CD4-positive, alpha-beta T cell treated with Interleukin-1 beta for 1 hour (primary cell): ENCODE measurements at regions not wholly inside any gene's neighbourhood (a gene's known extent, or its start where the extent isn't known, plus 50 kb on each side); places are given as distances from the start of the nearest gene placed in this dataset.
A peak's percentile ranks its signal among the peaks of the same experiment; 100 is the strongest.

Experiments used
- DNase-seq, 2 donors: peaks; one replicate each; pipeline ENCODE4 v3.0.0-alpha.2; 2020 to 2022

DNA sequence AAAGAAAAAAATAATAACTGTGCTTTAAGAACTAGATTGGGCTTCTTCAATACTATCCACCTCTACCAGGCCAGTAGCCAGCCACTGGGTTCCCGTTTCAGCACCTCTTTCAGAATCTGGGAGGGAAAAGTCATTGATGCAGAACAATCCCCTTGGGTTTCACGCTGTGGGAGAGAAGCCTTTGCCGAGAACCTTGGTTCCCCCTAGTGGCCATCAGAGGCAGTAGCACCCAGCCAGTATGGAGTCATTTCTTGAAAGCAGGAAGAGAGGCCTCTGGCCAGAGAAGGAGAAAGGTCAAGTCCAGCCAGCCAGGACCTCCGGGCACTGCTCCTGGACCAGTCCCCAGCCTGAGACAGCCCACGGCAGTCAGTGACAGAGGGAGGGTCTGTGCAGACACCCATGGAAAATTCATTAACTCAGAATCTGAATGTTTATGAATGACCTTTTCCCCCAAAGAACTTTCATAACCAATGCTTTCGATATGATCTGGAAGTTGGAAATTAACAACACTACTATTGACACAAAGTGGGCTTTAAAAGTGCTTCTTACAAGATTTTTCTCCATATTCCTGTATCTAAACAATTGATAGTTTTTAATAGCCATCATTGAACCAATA, 51.2 kb upstream of the CDH5 start:
- DNase-seq = peak; percentile 43 to 55

DNA sequence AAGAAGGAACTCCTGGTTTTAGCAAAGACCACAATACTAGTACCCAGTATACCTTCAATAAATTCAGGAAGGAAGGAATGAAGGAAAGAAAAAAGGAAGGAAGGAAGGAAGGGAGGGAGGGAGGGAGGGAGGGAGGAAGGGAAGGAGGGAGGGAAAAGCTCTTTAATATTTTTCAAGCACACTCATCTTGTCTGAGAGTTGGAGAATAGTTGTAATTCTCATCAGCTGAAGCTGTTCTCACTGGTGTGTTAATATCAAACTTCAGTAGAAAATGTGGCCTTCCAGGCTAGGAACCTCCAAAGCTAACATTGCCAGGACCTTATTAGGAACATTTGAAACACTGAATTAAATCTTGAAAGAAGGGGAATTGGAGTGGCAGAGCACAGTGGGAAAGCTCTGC, 55.2 kb upstream of the CDH5 start:
- no peak for DNase-seq

DNA sequence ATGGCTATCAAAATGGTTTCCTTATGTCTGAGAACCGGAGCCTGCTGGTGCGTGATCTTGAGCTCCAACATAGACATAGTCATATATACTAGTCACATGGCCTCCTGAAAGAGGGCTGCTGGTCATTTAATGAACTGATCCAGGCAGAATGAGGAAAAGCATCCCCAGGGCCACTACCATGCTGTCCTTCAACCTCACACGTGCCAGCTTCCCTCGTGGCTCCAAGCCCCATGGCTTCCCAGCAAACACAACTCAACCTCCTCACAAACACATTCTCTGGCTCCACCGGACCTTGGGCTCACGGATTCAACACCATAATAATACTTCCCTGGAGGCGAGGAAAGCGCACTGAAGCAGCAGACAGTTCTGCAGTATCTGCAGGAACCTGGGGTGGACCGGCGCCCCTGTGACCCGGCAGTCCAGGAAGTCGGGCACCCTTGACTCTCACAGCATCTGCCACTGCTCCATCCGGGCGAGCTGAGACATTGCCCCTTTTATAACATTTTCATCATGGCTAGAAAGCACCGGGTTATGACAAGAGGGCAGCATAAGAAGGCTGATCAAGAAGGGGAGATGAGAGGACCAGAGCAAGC, 57.2 kb upstream of the CDH5 start:
- no peak for DNase-seq

DNA sequence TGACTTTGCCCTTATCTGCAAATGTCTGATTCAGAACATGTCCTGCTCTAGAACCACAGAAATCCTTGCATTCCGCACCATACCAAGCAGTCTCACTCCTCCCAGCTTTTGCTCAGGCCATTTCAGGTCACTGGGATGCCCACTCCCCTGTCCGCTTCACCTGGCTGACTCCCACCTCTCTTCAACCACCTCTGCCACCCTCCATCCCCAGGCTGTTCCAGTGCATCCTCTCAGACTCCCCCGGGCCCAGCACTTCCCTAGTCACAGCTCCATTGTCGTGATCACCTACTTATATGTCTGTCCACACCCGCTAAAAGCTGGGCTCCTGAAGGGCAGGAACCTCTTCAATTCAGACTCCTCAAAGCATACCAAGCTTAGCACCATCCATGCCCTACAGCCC, 58.4 kb upstream of the CDH5 start:
- DNase-seq = no peak

DNA sequence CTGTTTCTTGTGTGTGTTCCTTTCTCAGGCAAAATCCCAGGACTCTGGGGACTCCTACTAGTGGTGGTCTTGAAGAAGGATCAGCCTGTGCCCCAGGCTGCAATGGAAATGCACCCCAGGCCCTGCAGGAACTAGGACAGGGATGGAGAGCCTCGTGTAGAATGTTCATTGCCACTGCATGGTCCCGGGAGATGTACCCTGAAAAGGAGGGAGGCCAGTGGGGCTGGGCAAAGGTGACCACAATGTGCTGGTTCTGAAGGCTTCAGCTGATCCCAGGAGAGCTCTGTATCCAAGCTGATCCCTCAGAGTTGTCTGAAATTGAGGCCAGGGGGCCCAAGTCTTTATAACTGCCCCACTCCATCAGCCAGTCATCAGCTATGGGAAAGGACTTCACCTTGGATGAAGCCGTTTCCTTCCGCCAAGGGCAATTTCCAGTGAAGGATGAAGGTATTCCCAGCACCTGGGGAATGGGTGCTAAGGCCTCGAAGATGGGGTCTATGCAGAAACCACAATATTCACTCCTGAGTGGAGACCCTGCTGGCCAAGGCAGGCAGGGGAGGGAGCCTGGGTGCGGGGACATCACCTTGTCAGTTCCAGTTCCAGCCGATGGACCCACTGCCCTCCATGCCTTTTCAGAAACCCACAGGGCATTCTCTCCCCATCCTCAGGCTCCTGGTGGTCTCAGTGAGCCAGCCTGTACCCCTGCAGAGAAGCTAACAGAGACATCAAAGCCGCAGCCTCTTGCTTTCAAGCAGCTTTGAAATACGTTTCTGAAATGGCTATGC, 59.9 kb upstream of the CDH5 start:
- no peak for DNase-seq

DNA sequence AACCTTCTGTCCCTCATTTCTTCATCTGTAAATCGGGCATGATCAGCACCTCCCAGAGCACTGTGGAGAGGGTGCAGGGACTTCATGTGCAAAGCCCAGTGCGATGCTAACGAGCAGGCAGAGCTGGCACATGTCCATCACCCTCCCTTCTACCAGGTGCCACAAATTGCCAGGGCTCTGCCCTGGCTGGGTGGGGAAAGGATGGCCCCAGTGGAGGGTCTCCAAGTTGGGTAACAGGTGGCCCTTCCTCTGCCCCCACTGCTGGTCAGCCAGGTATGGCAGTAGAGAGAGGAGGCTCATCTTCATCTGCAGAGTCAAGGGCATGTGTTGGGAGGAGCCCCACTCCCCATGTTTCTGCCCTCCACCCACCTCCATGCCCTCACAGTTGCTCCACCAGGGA, 61.5 kb upstream of the CDH5 start:
- no peak for DNase-seq

DNA sequence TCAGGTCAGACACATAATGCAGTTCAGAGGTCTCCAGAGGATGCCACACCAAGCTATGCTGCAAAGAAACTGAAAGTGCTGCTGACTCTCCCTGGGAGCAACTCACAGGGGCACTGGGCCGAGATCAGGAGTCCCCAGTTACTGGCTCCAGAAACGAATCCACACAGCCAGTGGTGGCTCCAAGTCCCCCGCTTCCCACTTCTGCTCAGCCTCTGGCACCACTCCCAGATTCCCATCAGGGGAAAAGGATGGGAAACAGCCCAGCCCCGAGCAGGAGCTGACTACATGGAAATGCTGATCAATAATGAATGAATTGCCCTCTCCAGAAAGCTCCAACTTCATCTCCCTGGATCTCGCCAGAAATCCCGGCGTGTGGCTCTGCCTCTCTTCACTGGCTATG, 62.3 kb upstream of the CDH5 start:
- DNase-seq = no peak

DNA sequence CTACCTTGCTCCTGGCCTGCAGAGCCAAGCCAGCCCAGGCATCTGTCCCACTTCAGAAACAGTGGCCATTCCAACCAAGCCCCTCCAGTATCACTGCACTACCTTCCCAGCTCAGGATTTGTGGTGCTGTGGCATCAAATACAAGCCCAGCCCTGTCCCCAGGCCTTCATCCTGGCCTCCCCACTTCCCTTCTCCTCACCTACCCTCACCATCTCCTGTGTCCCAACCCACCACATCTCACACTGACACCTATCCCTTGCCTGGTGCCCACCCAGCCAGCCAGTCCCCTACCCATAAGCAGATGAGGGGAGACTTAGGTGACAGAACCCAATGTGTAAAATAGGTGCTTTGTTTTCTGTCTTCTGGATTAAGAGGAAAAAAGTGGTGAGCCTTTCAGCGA, 66.0 kb upstream of the CDH5 start:
- DNase-seq = no peak

DNA sequence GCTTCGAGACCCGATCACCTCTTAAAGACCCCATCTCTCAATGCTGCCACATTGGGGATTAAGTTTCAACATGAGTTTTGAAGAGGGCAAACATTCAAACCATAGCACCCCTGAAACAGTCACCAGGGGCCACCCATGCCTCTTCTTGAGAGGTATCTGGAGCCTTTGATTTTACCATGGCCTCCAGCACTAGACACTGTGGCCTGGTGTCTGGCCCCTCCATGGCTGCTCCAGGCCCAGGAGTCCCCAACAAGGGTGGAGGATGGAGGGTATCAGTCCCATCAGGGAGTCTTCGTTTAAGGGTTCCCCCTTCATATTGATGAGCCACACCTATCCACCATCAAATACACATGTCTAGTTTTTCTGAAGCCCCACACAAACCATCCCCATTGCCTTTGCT, 66.5 kb upstream of the CDH5 start:
- DNase-seq = no peak

DNA sequence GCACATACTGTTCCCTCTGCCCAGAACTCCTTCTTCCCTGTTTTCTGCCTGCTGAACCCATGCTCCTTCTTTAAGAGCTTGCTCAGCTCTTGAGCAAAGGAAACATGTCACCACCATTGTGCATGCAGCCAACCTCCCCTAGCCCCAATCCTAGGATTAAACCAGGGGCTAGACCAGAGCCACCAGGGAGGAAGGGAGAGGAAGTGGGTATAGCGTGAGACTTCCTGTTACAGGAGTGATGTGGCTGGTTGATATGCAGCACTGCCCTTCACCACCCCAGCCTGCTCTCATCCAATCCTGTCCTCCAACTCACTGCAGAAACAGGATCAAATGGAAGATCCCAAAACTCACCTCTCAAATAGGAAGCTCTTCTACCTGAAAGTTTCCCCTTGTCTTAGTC, 67.1 kb upstream of the CDH5 start:
- DNase-seq = no peak

DNA sequence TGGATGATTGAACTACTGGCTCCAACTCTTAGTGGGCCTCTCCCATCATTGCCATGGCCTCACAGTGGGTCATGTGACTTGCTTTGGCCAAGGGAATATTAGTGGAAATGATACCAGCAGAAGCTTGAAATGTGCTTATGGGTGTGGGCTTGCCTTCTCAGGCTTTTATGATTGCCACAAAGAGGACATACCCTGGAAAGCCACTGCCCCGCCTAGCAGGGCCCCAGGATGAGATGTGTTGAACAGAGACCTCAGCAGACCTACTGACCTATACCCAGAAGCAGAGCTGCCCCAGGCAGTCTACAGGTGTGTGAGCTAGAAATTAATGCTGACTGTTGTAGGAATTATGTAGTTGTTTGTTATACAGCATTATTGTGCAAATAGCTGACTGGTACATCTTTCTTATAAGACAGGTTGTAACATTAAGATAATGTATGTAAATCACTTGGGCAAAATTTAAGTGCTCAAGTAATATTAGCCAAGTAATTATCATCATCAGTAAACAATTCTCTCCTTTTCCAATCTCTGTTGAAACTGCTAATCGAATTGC, 67.8 kb upstream of the CDH5 start:
- DNase-seq = no peak

DNA sequence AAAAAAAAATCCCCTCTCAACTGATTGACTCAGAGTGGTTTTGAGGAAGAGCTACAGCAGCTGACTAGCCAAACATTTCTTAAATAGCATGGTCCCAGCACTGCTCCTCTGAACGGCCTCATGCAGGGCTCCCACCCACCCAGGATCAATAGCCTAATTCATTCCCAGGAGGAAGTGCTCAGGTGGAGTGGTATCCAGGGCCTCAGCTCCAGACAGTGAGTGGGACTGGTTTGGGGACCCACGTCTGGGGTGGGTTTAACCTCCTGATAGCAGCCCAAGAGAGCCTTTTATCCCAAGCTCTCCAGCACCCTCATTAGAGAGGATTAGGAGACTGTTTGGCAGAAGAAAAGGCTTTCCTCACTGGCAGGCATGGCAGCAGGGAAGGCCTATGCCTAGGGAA, 68.5 kb upstream of the CDH5 start:
- DNase-seq = no peak

DNA sequence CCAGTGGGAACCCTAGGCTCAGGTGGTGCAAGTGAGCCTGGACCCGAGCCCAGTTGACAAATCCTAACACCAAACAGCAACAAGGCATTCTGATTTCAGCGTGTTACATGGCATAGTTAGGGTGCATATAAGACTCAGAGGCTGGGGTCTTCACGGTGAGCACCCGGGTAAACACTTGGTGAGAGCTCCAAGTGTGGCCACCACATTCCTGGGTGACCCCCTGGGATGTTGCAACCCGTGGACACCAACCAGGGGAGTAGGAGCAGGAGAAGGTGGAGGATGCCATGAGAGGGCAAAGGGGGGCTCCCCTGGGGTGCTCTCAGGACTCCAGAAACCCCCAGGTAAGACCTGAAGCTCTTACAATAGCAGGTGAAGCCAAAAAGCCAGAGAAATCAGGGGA, 69.9 kb upstream of the CDH5 start:
- no peak for DNase-seq

DNA sequence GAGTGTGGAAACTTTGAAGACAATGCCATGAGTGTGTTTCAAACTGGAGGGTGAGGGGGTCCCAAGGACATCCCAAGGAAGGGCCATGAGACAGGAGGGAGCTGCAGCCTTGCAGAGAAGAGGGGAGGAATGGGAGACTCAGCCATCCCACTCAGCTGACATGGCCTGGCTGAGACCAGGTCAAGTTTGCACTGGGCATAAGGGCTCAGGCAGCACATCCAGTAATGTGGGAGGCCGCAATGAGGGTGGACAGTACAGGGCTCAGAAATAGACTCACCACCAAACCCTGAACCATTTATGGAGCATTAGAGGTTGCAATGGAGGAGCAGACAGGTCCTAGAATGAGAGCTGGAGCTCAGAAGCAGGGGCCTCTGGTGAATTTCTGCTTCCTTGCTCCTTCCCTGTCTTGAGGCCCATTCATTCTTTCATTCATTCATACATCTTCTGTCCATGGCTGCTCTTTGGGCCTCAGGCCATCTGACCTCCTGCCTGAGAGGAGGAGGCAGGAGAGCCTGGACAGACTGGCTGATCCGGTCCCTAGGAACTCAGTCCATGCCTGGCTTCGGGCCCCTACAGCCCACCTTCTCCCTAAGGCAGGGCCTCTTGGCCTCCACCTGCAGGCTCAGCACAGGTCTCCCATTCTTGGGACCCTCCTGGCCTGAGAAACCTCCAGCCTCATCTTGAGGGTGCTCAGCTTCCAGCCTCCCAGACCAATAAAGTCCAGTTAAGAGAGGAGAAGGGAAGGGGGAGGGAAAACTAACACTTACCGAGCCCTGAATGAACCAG, 70.5 kb upstream of the CDH5 start:
- DNase-seq = no peak

DNA sequence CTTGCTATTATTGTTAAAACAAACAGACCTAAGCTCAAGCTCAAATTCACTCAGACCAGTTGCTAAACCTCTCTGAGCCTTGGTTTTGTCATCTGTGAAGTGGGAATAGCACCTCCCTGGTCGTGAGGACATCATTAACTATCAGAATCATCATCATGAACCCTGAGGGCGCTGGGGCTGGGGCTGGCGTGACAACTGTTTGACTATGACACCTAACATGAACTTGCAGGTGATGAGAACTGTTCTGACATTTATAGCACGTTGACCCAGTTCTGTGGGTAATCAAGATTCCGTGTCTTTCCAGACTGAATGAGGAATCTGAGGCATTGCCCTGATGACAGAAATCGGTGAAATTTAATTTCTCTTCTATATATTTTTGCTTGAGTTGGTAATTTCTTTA, 71.3 kb upstream of the CDH5 start:
- no peak for DNase-seq

DNA sequence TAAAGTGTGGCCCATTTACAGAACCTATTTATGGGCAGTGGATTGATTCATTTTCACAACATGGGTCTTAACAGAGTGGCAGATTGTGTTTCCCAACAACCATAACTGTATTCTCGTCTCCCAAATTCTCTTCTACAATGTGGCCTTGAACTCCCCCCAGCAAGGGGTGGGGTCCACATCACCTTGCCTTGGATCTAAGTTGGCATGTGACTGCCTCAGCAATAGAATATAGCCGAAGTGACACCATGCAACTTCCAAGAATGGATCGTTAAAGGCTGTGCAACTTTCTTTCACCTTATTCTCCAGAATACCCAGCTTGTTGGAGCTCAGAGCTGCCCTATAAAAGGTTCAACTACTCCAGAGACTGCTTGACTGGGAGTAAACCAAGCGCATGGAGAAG, 72.0 kb upstream of the CDH5 start:
- DNase-seq = no peak

DNA sequence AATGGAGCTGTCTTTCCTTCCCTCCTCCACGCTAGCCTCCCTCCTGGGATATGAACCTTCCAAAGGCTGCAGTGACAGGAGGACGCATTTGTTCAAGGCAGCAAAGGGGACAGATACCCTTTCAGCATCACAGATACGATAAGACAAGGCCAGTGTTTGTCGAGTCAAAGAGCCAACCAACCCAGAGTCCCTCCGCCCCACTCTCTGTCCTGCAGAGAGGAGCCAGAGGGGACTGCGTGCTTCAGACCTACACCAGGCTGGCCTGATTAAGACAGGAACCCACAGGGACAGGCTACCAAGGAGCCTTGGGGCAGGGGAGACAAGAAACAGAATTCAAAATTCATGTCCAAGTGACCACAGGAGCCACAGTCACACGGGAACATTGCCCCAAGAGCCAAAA, 72.6 kb upstream of the CDH5 start:
- DNase-seq = no peak

DNA sequence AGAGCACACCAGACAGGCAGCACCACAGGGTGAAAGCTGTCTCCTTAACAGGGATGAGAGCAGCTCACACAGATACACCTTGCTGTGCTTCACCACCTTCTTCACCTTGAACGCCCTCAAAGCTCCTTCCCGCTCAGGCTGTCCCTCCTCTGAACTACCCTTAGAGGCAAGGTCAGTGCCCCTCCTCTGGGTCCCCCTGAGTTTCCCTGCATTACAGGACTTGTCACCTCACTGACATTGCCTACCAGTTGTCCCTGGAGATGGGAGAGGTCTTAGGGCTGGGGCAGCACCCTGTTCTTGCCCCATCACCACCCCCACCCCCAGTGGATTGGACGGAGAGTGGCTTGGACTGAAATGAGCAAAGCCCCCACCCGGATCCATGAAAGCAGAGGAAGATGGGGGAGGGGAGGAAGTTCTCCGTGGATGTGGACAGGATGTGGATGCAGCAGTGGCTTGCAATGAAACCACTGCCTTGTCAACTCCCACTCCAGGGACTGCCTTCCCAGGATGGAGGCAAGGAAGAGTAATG, 73.2 kb upstream of the CDH5 start:
- DNase-seq = no peak

DNA sequence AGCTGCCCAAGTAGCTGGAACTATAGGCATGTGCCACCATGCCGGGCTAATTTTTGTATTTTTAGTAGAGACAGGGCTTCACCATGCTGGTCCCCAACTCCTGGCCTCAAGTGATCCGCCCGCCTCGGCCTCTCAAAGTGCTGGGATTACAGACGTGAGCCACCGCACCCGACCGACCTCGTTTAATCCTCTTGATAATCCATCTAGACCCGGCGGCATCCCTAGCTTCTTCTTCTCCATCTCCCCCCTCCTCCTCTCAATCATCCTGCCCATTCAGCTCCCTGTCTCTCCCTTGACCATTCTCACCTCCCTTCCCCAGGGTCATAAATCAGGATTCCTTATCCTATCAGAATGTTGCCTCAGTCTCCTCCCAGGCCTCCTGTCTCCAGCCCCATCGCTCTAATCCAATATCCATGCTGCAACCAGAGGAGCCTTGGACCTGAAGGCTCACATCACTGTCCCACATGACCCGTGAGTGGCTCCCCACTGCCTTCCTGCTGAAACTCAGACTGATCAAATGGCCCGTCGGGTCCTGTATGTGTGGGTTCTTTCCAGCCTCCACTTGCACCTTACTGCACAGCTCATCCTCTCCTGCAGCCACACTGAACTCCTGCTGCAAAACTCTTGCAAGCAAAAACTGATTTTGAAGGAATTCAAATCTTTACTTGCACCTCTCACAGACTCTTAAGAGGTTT, 74.1 kb upstream of the CDH5 start:
- DNase-seq = no peak

DNA sequence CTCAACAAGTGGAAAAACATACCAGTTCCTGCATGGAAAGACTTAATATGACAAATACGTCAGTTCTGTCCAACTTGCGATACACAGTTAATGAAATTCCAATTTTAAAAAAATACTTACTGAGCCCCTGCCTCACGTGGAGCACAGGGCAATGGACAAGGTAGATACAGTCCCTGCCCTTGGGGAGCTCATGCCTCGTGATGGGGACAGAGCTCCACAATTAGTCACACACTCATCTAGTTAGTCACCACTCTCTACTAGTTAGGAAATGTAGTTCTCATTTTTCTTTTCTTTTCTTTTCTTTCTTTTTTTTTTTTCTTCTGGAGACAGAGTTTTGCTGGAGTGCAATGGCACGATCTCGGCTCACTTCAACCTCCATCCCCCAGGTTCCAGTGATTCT, 74.7 kb upstream of the CDH5 start:
- DNase-seq = no peak

DNA sequence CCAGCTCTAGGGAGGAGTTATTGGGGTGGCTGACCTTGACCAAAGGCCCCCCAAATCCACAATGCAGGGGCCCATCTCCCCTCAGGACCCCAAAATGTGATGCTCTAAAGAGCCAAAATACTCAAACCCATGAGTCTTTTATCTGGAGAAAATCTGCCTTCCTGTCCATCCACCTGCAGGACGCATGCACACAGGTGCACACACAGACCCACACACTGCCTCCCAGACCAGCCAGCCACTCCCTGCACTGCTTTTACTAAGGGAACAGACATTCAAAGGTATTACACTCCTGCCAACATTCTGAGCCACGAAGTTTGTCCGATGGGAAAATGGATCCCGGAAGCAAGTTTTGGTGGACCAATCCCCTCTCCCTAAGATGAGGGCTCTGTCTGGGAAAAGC, 76.1 kb upstream of the CDH5 start:
- DNase-seq = no peak

DNA sequence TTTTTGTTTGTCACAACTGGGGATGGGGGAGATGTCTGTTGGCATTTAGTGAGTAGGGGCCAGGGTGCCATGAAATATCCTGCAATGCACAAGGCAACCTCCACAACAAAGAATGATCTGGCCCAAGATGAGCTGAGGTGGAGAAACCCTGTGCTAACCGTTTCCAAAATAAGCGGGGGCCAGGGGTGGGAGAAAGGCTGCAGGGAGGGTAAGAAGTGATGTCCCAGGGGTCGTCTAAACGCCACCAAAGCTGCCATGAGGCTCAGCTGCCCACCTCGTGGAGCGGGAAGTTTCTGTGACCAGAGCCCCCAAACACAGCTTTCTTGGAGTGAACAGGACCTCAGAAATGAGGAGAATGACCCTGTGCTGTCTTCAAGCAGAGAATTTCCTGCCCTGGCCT, 76.5 kb upstream of the CDH5 start:
- no peak for DNase-seq
